Ramos (cell line): ENCODE measurements at regions not wholly inside any gene's neighbourhood (a gene's known extent, or its start where the extent isn't known, plus 50 kb on each side); places are given as distances from the start of the nearest gene placed in this dataset.

Experiments used
- in situ Hi-C: fragments of 300-500 bp; cut with MboI; formaldehyde crosslinking; loops from one replicate; pipeline ENCODE4 v1.14.3; 2022; ENCODE audit warnings: low sequenced_read_pairs; ENCODE audit not compliant: unreplicated experiment

- in situ Hi-C loops = no loop called here
Observed at GRCh38 chr15:31471731-31472430, 145.2 kb downstream of the KLF13 start.

DNA sequence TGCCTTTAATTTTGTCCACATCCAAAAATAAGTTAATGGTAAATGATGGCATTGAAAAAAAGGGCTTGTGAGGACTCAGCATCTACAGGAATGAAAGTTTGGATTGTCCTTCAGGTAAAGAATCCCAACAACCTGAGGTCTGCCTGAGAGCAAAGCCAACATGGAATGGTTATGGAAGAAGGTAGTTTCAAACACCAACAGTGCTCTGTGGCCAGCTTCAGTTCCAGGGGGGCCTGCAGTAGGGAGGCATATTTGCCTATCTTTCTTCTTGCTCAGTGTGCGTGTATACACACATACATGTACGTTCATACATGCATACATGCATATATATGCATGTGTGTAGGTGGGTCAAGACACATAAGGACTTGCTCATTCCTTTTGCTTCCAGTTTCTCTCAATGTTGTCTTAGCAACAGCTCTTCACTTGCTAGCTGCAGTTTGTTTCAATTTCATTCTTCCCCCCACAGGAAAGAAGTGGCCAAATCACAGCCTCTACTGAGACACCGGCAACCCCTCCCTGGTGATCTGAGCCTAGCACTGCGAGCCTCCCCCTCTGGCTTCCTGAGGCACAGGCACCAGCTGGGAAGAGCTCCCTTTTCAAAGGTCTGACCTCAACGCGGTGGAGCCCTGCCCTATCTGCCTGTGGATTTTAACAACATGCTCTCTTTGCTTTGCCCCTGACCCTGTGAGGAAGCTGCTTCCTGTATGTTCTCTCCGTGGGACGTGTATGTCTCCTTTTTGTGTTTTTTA, 146.2 kb downstream of the KLF13 start:
- in situ Hi-C loops = no loop called here

DNA sequence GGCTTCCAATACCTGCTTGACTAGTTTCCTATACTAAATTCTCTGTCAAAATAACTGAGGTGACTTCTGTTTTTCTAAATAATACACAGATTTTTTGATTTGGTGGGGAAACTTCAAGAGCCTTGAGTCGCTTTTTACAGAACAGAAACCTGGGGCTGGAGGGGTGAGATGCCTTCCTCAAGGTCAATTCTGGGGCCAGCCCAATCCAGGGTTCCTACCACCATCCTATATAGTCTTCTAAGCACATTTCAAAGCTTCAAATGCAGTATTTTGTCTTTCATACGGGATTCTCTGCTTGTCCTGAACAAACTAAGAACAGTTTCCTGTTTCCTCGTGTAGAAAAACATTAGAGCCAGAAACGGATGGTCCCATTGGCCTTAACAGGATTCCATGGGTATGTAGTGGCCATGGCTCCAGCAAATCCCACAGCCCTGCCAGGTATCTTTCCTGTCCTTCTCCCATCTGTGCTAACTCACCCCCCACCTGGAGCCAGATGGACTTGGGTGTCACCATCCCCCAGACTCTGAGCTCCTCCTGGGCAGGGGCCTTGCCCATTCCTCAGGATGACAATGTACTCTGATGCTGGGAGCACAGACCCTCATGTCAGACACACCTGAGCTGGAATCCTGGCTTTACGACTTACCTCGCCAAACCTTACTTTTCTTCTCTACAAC, 146.9 kb downstream of the KLF13 start:
- in situ Hi-C loops = no loop called here

- in situ Hi-C loops = no loop called here
Observed at GRCh38 chr15:31474059-31474868, 147.6 kb downstream of the KLF13 start.

DNA sequence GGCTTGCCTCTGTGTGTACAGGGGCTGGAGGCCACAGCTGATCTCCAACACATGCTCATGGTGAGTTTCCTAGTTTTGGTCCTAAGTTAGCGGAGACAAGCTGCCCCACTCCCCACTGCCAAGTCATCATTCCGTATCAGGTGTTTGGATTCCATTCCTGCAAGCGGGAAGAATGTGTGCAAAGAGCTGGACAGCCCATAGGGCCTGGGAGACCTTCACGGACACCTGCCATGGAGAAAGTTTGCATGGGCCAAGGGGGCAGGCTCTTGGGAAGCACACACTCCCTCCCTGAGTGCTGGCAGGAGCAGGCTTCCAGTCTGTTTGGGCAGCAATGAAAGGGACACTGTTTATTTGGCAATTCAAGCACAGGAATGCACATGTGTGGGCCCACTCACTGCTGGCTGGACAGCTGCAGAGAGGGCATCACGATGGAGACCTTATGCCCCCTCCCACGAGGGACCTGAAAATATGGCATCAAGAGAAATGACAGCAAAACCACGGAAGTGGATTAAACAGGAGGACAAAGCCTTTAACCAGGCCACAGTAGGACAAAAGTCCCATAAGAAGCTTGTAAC, 149.7 kb downstream of the KLF13 start:
- in situ Hi-C loops = no loop called here

- in situ Hi-C loops = no loop called here
Observed at GRCh38 chr15:31476866-31477265, 150.2 kb downstream of the KLF13 start.

DNA sequence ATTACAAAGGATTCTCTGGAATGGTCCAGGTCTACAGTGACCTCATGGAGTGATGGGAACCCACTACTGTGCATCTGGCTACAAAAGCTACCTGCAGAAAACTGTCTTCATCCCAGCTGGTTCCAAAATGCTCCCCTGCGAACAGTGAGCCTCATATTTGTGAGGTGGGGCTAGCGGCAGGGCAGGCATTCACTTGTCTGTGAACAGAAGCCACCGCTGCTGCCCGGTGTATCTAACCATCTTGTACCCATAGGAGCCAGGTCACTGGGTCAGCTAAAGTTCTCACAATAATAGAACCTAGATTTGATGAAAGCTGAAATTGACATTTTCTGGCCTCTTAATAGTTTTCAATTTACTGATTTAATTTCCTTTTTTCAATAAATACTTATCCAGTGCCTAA, 150.7 kb downstream of the KLF13 start:
- in situ Hi-C loops = no loop called here

GRCh38 chr15:31477851-31478701, 151.4 kb downstream of the KLF13 start:
- in situ Hi-C loops = no loop called here

DNA sequence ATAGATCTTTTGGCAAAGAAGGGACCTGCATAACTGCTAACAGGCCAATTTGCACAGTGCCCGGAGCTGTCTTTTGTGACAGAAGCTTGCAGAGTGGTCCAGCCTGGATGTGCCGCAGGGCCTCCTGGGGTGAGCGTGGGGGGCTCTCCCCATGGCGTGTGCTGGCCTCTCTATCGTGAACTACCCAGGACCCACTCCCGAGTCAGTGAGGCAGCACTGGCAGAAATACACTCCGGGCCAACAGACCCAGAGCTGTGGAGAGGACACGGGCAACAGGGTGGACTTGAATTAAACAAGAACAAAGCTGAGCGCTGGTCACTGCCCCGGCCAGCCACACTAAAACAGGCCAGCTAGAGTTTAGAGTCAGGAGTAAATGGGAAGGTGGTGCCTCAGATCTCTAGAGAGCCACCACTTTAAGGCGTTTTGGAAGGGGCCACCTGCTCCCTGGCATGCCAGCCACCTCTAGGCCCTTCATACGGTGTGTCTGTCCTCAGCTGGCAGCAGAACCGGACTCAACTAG, 152.1 kb downstream of the KLF13 start:
- in situ Hi-C loops = no loop called here

GRCh38 chr15:31480356-31481025, 153.9 kb downstream of the KLF13 start:
- in situ Hi-C loops = no loop called here

DNA sequence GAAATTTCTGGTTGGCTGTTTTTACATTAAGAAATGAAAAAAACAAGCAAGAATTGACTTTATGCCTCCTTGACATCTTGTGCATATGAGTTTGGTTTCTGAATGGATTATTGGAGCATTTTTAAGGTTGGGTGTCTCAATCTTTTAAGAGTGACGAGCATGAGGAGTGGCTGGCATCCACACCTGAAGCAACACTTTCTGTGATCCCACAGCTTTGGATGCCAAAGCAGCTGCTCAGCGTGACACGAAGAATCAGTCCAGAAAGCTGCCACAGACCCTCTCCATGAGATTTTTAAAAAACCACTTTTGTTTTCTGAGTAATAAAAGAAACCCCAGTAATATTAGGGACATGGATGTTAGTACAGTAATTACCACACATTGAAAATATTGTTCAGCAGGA, 154.5 kb downstream of the KLF13 start:
- in situ Hi-C loops = no loop called here

DNA sequence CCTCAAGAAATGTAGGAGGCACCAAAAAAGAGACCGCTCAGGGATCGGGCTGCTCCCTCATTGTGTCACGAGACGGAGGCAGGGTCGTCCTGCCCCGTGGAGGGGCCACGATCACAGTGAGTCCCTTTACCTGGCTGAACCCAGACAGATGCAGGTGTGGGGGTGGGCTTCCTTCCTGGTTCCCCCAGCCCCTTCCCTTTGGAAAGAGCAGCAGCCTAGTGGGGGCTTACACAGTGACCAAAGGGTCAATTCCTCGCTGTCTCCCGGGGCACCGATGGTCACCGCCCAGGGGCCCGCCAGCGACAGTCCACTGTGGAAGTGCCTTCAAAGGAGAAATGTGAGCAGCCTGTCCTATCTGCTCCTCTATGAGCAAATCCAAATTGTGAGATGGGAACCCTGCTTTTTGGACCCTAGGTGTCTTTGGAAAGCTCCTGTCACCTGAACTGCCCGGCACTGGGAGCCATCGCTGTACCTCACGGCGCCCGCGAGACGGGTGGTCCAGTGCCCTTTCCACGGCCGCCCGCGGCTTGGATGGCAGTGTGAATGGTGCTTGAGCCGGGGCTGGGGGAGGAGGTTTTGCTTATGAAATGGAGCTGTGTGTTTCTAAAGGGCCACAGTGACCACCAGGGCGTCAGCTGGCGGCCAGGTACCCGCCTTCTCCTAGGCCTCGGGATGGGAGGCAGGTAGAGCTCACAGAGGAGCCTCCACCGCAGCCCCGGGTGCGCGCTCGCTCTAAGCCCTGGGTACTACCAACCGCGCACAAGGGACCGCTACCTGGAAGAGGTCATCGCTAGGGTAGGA, 155.7 kb downstream of the KLF13 start:
- in situ Hi-C loops = no loop called here

GRCh38 chr15:31483053-31483985, 156.7 kb downstream of the KLF13 start:
- in situ Hi-C loops = no loop called here

DNA sequence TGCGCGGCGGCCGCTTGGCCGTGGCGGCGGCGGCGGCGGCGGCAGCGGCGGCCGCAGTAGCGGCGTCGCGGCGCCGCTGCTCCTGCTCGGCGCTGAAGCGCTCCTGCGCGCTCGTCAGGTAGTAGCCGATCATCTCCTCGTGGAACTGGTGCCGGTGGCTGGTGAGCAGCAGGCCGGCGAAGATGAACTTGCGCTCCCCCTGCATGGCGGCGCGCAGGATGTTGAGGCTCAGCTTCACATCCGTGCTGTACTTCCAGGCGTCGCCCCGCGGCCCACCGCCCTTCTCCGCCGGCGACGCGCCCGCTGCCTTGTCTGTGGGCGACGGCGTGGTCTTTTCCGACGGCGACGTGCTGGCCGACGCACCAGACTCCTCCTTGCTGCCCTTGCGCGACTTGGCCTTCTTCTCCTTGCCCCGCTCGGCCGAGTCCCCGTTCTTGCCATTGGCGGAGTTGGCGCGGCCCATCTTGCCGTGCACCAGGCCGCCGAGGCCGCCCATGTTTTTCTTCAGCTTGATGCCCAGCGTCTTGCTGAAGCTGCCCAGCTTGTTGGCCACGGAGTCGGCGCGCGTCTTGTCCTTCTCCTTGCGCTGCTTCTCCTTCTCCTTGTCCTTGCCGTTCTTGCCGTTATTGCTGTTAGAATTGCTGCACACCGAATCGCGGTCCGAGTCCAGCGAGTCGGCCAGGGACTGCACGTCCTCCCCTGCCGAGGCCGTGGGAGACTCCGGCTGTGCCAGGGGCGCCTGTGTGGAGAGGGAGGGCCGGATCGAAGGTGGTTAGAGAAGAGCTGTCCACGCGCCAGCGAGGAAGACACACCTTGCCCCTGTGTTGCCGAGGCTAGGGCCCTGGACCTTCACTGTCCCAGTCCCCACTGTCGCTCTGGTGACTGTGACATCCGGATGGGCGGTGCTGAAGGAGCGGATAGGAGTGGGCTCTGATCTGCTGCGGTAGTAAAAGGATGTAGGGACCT, 157.6 kb downstream of the KLF13 start:
- in situ Hi-C loops = no loop called here

- in situ Hi-C loops = loop anchor here (5.0 kb wide), 1 partner anchor 48 kb away; no protein-coding TSS in a partner anchor
Observed at GRCh38 chr15:31484986-31485385, 158.4 kb downstream of the KLF13 start.
